ENCODE measurements at regions not wholly inside any gene's neighbourhood (a gene's known extent, or its start where the extent isn't known, plus 50 kb on each side); places are given as distances from the start of the nearest gene placed in this dataset.

DNA sequence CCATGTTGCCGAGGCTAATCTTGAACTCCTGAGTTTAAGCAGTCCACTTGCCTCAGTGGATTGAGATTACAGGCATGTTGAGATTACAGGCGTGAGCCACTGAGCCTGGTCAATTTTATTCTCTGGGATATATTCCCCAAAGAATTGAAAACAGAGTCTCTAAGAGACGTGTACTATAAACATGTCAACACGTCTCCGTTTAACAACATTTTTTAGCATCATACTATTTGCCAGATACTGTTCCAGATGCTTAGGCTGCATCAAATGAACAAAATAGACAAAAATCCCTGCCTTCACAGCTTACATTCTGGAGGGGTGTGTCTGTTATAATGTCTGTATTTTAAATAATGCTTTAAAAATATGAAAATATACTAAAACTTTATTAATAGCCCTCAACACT, 54.1 kb upstream of the PRKG1 start:
- H3K4me1 ChIP-seq (ENCODE audit: insufficient read depth, low read length) = no peaks in the 10 kb centered on the region
- FAIRE-seq (no peak), DNase-seq (ENCODE audit: low spot score) (no peak), ATAC-seq (no peak)
- ChIA-PET POLR2A (no interaction called here), CTCF (ENCODE audit: low intra/inter-chr PET ratio, low total read pairs) (no interaction called here)
- H3K79me2 ChIP-seq (ENCODE audit: insufficient read depth, low read length) = no peaks in the 10 kb centered on the region
- no peaks in the 10 kb centered on the region for H3K27me3 ChIP-seq (ENCODE audit: control insufficient read depth in 1 of 2, insufficient read depth in 2 of 2, low read length in 2 of 2)
- H2AFZ ChIP-seq (ENCODE audit: low read length) = no peak overlapping the region
- H3K36me3 ChIP-seq (replicated peaks in 1 of 2; ENCODE audit: control insufficient read depth in 1 of 2, insufficient read depth in 2 of 2, low read length in 2 of 2) = no peaks in the 10 kb centered on the region
- in situ Hi-C loops (cut with HindIII; ENCODE audit: extremely low pct_ligation_motif_present, low pct_unique_long_range_greater_than_20kb) (loop anchor here (25.0 kb wide), 1 partner anchor 1192 kb away; no protein-coding TSS in a partner anchor), intact Hi-C loops (cut with micrococcal nuclease; ENCODE audit: unreplicated experiment) (no loop called here)
- H3K9ac ChIP-seq (ENCODE audit: insufficient read depth, low read depth, low read length) = no peak overlapping the region
- no TSS peak for BruUV-seq (replicated peaks)
- no peak overlapping the region for H3K27ac ChIP-seq (ENCODE audit: extremely low read length, insufficient read depth, low read length)
- H3K4me3 ChIP-seq (replicated peaks in 1 of 3; ENCODE audit: insufficient read depth in 1 of 3, low read depth in 2 of 3, low read length in 3 of 3) = no peak overlapping the region
- 0% methylated on average over 5 of the region's 5 CpGs for WGBS (ENCODE audit: low lambda C conversion rate)
- no peaks in the 10 kb centered on the region for H4K20me1 ChIP-seq (ENCODE audit: insufficient read depth, low read length)
- no peaks in the 10 kb centered on the region for H3K9me3 ChIP-seq (ENCODE audit: low read length)
- H3K4me2 ChIP-seq (ENCODE audit: low read depth, low read length) = no peak overlapping the region
- TF ChIP-seq SMAD1 (CRISPR knock-in tag; IDR thresholded peaks at IDR 0.05; ENCODE audit: borderline replicate concordance, low read depth) = no peak
- TF ChIP-seq ZIK1 (CRISPR knock-in tag; IDR thresholded peaks at IDR 0.05; ENCODE audit: borderline replicate concordance, low read depth) = no peak
- no peak for TF ChIP-seq ZNF781 (CRISPR knock-in tag; IDR thresholded peaks at IDR 0.05; ENCODE audit: borderline replicate concordance, not compliant biosample characterization)
- TF ChIP-seq ZNF883 (CRISPR knock-in tag; IDR thresholded peaks at IDR 0.05; ENCODE audit: not compliant biosample characterization) = no peak
- no peak for TF ChIP-seq TP53 (CRISPR knock-in tag; conservative IDR thresholded peaks at IDR 0.05)
- no peak for TF ChIP-seq RFXAP (CRISPR knock-in tag; IDR thresholded peaks at IDR 0.05; ENCODE audit: borderline replicate concordance)
- no peak for TF ChIP-seq ZNF253 (CRISPR knock-in tag; IDR thresholded peaks at IDR 0.05; ENCODE audit: borderline replicate concordance)
- no peak for TF ChIP-seq AGO2 (optimal IDR thresholded peaks at IDR 0.05; ENCODE audit: low read depth, low read length)
- TF ChIP-seq, protein P1, sequence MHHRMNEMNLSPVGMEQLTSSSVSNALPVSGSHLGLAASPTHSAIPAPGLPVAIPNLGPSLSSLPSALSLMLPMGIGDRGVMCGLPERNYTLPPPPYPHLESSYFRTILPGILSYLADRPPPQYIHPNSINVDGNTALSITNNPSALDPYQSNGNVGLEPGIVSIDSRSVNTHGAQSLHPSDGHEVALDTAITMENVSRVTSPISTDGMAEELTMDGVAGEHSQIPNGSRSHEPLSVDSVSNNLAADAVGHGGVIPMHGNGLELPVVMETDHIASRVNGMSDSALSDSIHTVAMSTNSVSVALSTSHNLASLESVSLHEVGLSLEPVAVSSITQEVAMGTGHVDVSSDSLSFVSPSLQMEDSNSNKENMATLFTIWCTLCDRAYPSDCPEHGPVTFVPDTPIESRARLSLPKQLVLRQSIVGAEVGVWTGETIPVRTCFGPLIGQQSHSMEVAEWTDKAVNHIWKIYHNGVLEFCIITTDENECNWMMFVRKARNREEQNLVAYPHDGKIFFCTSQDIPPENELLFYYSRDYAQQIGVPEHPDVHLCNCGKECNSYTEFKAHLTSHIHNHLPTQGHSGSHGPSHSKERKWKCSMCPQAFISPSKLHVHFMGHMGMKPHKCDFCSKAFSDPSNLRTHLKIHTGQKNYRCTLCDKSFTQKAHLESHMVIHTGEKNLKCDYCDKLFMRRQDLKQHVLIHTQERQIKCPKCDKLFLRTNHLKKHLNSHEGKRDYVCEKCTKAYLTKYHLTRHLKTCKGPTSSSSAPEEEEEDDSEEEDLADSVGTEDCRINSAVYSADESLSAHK (CRISPR knock-in tag; IDR thresholded peaks at IDR 0.05; ENCODE audit: borderline replicate concordance) = no peak
- TF ChIP-seq ZSCAN12 (CRISPR knock-in tag; IDR thresholded peaks at IDR 0.05) = no peak
- no peak for TF ChIP-seq ELF1 (CRISPR knock-in tag; IDR thresholded peaks at IDR 0.05)
- TF ChIP-seq IRF9 (CRISPR knock-in tag; IDR thresholded peaks at IDR 0.05; ENCODE audit: borderline replicate concordance) = no peak
- no peak for TF ChIP-seq ZNF800 (CRISPR knock-in tag; IDR thresholded peaks at IDR 0.05)
- no peak for TF ChIP-seq HBP1 (CRISPR knock-in tag; IDR thresholded peaks at IDR 0.05; ENCODE audit: low read depth)
- no peak for TF ChIP-seq HMG20A (CRISPR knock-in tag; IDR thresholded peaks at IDR 0.05; ENCODE audit: borderline replicate concordance)
- TF ChIP-seq ZNF672 (CRISPR knock-in tag; IDR thresholded peaks at IDR 0.05) = no peak
